Natural killer cell (primary cell): ENCODE measurements at regions not wholly inside any gene's neighbourhood (a gene's known extent, or its start where the extent isn't known, plus 50 kb on each side); places are given as distances from the start of the nearest gene placed in this dataset.

ENCODE experiments used
- ATAC-seq, 3 donors: fragments of 150-1000 bp in 2 of 3; fragments of 200-7000 bp in 1 of 3; cut with Tn5 transposase; 1 replicate in 1 of 3; 2 replicates in 2 of 3; pipeline ENCODE4 v1.10.0; 2021; ENCODE audit warnings: mild to moderate bottlenecking in 2 of 3, moderate library complexity in 2 of 3
- DNase-seq, 2 donors: peaks; one replicate each; pipeline versions ENCODE4 v3.0.0 to v3.0.0-alpha.2; 2013 to 2021; ENCODE audit warnings: mixed read lengths in 1 of 2
- H3K27ac ChIP-seq: one replicate; pipeline ENCODE4 v1.5.1; 2013; ENCODE audit warnings: mild to moderate bottlenecking, low read length
- H3K27me3 ChIP-seq: one replicate; pipeline ENCODE4 v1.6.1; 2013; ENCODE audit warnings: low read length; ENCODE audit not compliant: control insufficient read depth, insufficient read depth
- H3K36me3 ChIP-seq: one replicate; pipeline ENCODE4 v1.6.1; 2013; ENCODE audit warnings: low read length; ENCODE audit not compliant: control insufficient read depth, insufficient read depth
- H3K4me1 ChIP-seq: one replicate; pipeline ENCODE4 v1.6.1; 2013; ENCODE audit warnings: low read length; ENCODE audit not compliant: control insufficient read depth, insufficient read depth
- H3K4me3 ChIP-seq: one replicate; pipeline ENCODE4 v1.5.1; 2013; ENCODE audit warnings: low read length
- H3K9me3 ChIP-seq: one replicate; pipeline ENCODE4 v1.6.1; 2013; ENCODE audit warnings: low read length; ENCODE audit not compliant: control insufficient read depth, insufficient read depth
- H3K27ac Mint-ChIP-seq, 2 donors: one replicate each; pipeline ENCODE4 v1.8.0; 2022; ENCODE audit warnings: mild to moderate bottlenecking in 2 of 2, mixed read lengths in 2 of 2, moderate library complexity in 1 of 2
- H3K27me3 Mint-ChIP-seq, 2 donors: one replicate each; pipeline ENCODE4 v1.8.0; 2022; ENCODE audit warnings: low read depth in 2 of 2, mixed read lengths in 2 of 2
- H3K36me3 Mint-ChIP-seq: one replicate; pipeline ENCODE4 v1.8.0; 2022; ENCODE audit warnings: mixed read lengths
- H3K4me1 Mint-ChIP-seq, 2 donors: one replicate each; pipeline ENCODE4 v1.8.0; 2022; ENCODE audit warnings: mixed read lengths in 2 of 2
- H3K4me3 Mint-ChIP-seq: one replicate; pipeline ENCODE4 v1.8.0; 2022; ENCODE audit warnings: mild to moderate bottlenecking, moderate library complexity, mixed read lengths
- H3K9me3 Mint-ChIP-seq, 2 donors: one replicate each; pipeline ENCODE4 v1.8.0; 2022; ENCODE audit warnings: mixed read lengths in 2 of 2
- WGBS: methylation state at CpG from one replicate; pipeline ENCODE4 v1.1.7; 2013; ENCODE audit warnings: missing lambda C conversion rate; ENCODE audit not compliant: insufficient coverage; 5-methylcytosine and 5-hydroxymethylcytosine counted together
- intact Hi-C: fragments of 100-400 bp; cut with micrococcal nuclease; formaldehyde crosslinking; loops from one replicate; pipeline ENCODE4 v1.14.2; 2022
- TF ChIP-seq, protein P1 (sequence below): fragments of 200-600 bp; IDR thresholded peaks from one replicate; pipeline ENCODE4 v1.8.0; 2022; ENCODE audit warnings: antibody characterized with exemption

DNA sequence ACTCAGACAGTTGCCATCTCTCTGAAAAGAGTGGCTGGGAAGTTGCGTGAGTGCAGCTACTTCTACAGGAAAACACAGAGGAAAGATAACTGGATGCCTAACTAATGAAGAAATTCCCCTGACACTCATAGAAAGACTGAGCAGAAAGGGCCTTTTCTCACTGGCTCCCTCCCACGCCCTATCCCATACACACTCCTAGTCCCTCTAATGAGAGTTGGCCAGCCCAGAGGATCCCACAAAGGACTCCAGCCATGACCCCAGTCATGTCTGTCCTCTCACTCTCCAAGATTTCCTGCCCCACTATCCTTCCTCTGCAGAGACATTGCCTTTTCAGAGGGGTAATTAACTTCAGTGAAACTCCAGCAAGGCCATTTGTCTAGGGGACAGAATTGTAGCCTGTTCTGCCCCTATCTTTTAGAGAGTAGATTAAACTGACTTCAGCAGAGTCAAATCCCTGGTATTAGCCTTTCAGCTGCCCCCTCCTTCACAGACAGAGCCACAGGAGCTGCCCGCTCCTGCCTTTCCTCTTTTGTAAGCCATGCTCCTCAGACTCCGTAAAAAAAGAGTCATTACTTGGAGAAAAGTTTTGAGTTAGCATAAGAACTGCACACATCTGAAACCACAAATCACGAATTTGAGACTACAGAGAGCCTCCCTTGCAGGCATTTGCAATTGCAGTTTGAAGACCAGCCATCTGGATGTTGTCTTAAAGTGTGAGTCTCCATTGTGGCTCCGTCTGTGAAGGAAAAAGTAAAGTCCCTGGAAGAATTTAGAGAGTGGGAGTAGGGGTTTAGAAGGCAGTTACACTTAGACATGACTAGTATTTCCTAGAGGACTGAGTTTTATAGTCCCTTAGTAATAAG is 129.1 kb upstream of the SEMA6D start:
- Mint-ChIP-seq H3K9me3 (peaks cover 2 to 3% of the 10 kb centered on the region in 2 donors), H3K36me3 (no peaks in the 10 kb centered on the region), H3K27ac (no peak overlapping the region), H3K4me1 (no peaks in the 10 kb centered on the region), H3K27me3 (no peaks in the 10 kb centered on the region), H3K4me3 (no peak overlapping the region)
- intact Hi-C loops, result no loop called here
- no peaks in the 10 kb centered on the region for H3K9me3 ChIP-seq
- H3K27ac ChIP-seq, result no peak overlapping the region
- H3K27me3 ChIP-seq, result no peaks in the 10 kb centered on the region
- no peak overlapping the region for H3K4me3 ChIP-seq
- no peaks in the 10 kb centered on the region for H3K4me1 ChIP-seq
- 83% methylated on average over 6 of the region's 6 CpGs for WGBS
- no peak for ATAC-seq
- H3K36me3 ChIP-seq, result no peaks in the 10 kb centered on the region
- TF ChIP-seq, protein P1, sequence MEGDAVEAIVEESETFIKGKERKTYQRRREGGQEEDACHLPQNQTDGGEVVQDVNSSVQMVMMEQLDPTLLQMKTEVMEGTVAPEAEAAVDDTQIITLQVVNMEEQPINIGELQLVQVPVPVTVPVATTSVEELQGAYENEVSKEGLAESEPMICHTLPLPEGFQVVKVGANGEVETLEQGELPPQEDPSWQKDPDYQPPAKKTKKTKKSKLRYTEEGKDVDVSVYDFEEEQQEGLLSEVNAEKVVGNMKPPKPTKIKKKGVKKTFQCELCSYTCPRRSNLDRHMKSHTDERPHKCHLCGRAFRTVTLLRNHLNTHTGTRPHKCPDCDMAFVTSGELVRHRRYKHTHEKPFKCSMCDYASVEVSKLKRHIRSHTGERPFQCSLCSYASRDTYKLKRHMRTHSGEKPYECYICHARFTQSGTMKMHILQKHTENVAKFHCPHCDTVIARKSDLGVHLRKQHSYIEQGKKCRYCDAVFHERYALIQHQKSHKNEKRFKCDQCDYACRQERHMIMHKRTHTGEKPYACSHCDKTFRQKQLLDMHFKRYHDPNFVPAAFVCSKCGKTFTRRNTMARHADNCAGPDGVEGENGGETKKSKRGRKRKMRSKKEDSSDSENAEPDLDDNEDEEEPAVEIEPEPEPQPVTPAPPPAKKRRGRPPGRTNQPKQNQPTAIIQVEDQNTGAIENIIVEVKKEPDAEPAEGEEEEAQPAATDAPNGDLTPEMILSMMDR, result no peak
- DNase-seq, result no peak

- DNase-seq, result no peak
- H3K4me1 Mint-ChIP-seq, result no peaks in the 10 kb centered on the region
- Histone ChIP-seq H3K27me3 (no peaks in the 10 kb centered on the region), H3K4me1 (no peaks in the 10 kb centered on the region), H3K27ac (no peak overlapping the region), H3K36me3 (no peaks in the 10 kb centered on the region), H3K9me3 (no peaks in the 10 kb centered on the region), H3K4me3 (no peak overlapping the region)
- H3K4me3 Mint-ChIP-seq, result no peak overlapping the region
- peaks cover 2 to 3% of the 10 kb centered on the region in 2 donors for H3K9me3 Mint-ChIP-seq
- H3K27me3 Mint-ChIP-seq, result no peaks in the 10 kb centered on the region
- no peaks in the 10 kb centered on the region for H3K36me3 Mint-ChIP-seq
- 96% methylated on average over 5 of the region's 6 CpGs for WGBS
- no peak overlapping the region for H3K27ac Mint-ChIP-seq
- intact Hi-C loops, result no loop called here
- no peak for ATAC-seq
- TF ChIP-seq, protein P1, result no peak
Measured at GRCh38 chr15:47588958-47589357, 128.3 kb upstream of the SEMA6D start.

DNA sequence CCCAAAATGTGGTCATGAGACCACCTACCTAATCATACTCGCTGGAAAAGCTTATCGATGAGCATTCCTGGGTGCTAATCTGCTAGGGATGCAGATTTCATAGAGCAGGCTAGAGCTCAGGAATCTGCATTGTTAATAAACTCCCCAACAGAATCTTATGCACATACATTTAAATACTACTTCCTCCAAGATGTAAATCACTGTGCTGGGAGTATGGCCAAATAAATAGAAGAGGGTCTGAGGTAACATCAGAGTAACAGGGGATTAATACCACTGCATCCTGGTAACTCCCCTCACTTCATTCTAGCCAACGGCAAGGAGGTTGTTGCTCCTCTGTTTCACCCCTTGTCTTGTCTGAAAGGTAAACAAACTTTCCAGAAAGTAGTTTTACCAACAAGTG is 118.3 kb upstream of the SEMA6D start:
- Histone ChIP-seq H3K4me3 (no peak overlapping the region), H3K27ac (no peak overlapping the region), H3K4me1 (no peaks in the 10 kb centered on the region), H3K9me3 (no peaks in the 10 kb centered on the region), H3K27me3 (no peaks in the 10 kb centered on the region), H3K36me3 (no peaks in the 10 kb centered on the region)
- H3K27me3 Mint-ChIP-seq, result peaks cover 5 to 19% of the 10 kb centered on the region in 2 donors
- no peak overlapping the region for H3K4me3 Mint-ChIP-seq
- ATAC-seq (no peak), DNase-seq (no peak)
- intact Hi-C loops, result no loop called here
- H3K4me1 Mint-ChIP-seq, result no peaks in the 10 kb centered on the region
- H3K9me3 Mint-ChIP-seq, result peaks cover 7 to 12% of the 10 kb centered on the region in 2 donors
- H3K27ac Mint-ChIP-seq, result no peak overlapping the region
- TF ChIP-seq, protein P1, result no peak
- H3K36me3 Mint-ChIP-seq, result no peaks in the 10 kb centered on the region
- 85% methylated on average over 2 of the region's 3 CpGs for WGBS

DNA sequence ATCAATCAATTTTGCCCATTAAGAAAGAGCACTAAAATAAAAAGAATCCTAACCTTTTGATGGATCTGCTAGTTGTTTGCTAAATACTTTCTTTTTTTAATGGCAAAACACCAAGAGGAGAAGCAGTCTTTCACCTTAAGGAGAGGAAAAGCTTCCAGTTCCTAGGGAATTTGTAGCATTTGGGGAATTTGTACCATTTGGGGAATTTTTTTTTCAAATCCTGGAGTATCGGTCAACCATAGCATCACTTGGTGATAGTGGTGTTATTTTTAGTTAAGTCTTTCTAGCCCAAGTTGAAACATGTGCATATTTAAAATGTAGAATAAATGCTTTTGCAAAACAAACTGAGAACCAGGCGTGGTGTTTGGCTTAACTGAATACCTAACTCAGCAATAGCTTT is 117.5 kb upstream of the SEMA6D start:
- no peak for DNase-seq
- H3K9me3 ChIP-seq, result no peaks in the 10 kb centered on the region

More for the DNA sequence above, 117.5 kb upstream of the SEMA6D start:
- ATAC-seq, result no peak
- no peak overlapping the region for H3K4me3 ChIP-seq
- Mint-ChIP-seq H3K27me3 (peaks cover 2 to 19% of the 10 kb centered on the region in 2 donors), H3K9me3 (peaks cover 7 to 8% of the 10 kb centered on the region in 2 donors), H3K36me3 (no peaks in the 10 kb centered on the region), H3K27ac (no peak overlapping the region), H3K4me3 (no peak overlapping the region), H3K4me1 (no peaks in the 10 kb centered on the region)
- H3K36me3 ChIP-seq, result no peaks in the 10 kb centered on the region
- 100% methylated on average over 1 of the region's 2 CpGs for WGBS
- intact Hi-C loops, result no loop called here
- H3K27me3 ChIP-seq, result no peaks in the 10 kb centered on the region
- H3K27ac ChIP-seq, result no peak overlapping the region
- TF ChIP-seq, protein P1, result no peak
- H3K4me1 ChIP-seq, result no peaks in the 10 kb centered on the region
